ENCODE measurements at regions not wholly inside any gene's neighbourhood (a gene's known extent, or its start where the extent isn't known, plus 50 kb on each side); places are given as distances from the start of the nearest gene placed in this dataset.

DNA sequence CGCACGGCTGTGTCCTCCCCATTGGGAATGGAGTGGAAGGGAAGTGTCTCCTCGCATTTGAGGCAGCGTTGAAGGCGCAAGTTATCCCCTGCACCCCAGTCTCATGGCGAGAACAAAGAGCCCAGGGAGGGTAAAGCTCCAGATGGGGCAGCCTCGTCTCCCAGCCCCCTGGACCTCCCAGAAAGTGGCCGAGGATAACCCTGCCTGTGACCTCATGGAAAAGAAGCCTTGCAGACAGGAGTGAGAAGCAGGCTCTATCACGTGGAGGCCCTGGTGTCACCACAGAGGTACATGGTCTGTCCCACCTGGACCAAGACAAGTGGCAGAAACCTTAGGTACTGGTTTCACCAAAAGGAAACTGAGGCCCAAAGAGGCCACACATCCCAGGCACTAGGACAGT is 134.8 kb upstream of the RPS6KA2 start:
- TF ChIP-seq, protein P1, sequence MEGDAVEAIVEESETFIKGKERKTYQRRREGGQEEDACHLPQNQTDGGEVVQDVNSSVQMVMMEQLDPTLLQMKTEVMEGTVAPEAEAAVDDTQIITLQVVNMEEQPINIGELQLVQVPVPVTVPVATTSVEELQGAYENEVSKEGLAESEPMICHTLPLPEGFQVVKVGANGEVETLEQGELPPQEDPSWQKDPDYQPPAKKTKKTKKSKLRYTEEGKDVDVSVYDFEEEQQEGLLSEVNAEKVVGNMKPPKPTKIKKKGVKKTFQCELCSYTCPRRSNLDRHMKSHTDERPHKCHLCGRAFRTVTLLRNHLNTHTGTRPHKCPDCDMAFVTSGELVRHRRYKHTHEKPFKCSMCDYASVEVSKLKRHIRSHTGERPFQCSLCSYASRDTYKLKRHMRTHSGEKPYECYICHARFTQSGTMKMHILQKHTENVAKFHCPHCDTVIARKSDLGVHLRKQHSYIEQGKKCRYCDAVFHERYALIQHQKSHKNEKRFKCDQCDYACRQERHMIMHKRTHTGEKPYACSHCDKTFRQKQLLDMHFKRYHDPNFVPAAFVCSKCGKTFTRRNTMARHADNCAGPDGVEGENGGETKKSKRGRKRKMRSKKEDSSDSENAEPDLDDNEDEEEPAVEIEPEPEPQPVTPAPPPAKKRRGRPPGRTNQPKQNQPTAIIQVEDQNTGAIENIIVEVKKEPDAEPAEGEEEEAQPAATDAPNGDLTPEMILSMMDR (conservative IDR thresholded peaks at IDR 0.05 in 1 of 2, IDR thresholded peaks at IDR 0.05 in 1 of 2; ENCODE audit: extremely low read depth in 1 of 2, insufficient read depth in 1 of 2, low read depth in 1 of 2, low read length in 2 of 2): no peak
- TF ChIP-seq EZH2 (IDR thresholded peaks at IDR 0.05; ENCODE audit: borderline replicate concordance, low read length): no peak

Measured in mammary epithelial cell (primary cell).